ENCODE measurements at regions not wholly inside any gene's neighbourhood (a gene's known extent, or its start where the extent isn't known, plus 50 kb on each side); places are given as distances from the start of the nearest gene placed in this dataset.

GRCh38 chr9:2243666-2244555 is 228.8 kb downstream of the SMARCA2 start:
- H3K36me3 Mint-ChIP-seq (ENCODE audit: unreplicated experiment), result no peaks in the 10 kb centered on the region
- no peak for DNase-seq (ENCODE audit: extremely low spot score, unreplicated experiment)
- H3K4me1 Mint-ChIP-seq (ENCODE audit: unreplicated experiment), result peaks cover 15% of the 10 kb centered on the region
- peaks cover 5% of the 10 kb centered on the region for H3K9me3 Mint-ChIP-seq (ENCODE audit: unreplicated experiment)
- no peak overlapping the region for H3K4me3 Mint-ChIP-seq (ENCODE audit: unreplicated experiment)
- no peak for TF ChIP-seq CTCF (IDR thresholded peaks at IDR 0.05)
- peaks cover 4% of the 10 kb centered on the region for H3K27me3 Mint-ChIP-seq (ENCODE audit: unreplicated experiment)
- H3K27ac Mint-ChIP-seq (ENCODE audit: unreplicated experiment), result no peak overlapping the region

- H3K27me3 Mint-ChIP-seq (ENCODE audit: unreplicated experiment), result peaks cover 4% of the 10 kb centered on the region
- no peak for DNase-seq (ENCODE audit: extremely low spot score, unreplicated experiment)
- no peak overlapping the region for H3K4me3 Mint-ChIP-seq (ENCODE audit: unreplicated experiment)
- no peak overlapping the region for H3K27ac Mint-ChIP-seq (ENCODE audit: unreplicated experiment)
- H3K4me1 Mint-ChIP-seq (ENCODE audit: unreplicated experiment), result peaks cover 6% of the 10 kb centered on the region
- peaks cover 5% of the 10 kb centered on the region for H3K9me3 Mint-ChIP-seq (ENCODE audit: unreplicated experiment)
- H3K36me3 Mint-ChIP-seq (ENCODE audit: unreplicated experiment), result no peaks in the 10 kb centered on the region
- no peak for TF ChIP-seq CTCF (IDR thresholded peaks at IDR 0.05)
Observed at GRCh38 chr9:2247340-2247739, 232.2 kb downstream of the SMARCA2 start.

GRCh38 chr9:2248768-2249265 is 233.7 kb downstream of the SMARCA2 start:
- Mint-ChIP-seq H3K36me3 (ENCODE audit: unreplicated experiment) (no peaks in the 10 kb centered on the region), H3K27ac (ENCODE audit: unreplicated experiment) (no peak overlapping the region), H3K4me1 (ENCODE audit: unreplicated experiment) (no peaks in the 10 kb centered on the region), H3K9me3 (ENCODE audit: unreplicated experiment) (peaks cover 5% of the 10 kb centered on the region), H3K4me3 (ENCODE audit: unreplicated experiment) (no peak overlapping the region), H3K27me3 (ENCODE audit: unreplicated experiment) (peaks cover 6% of the 10 kb centered on the region)
- no peak for DNase-seq (ENCODE audit: extremely low spot score, unreplicated experiment)
- TF ChIP-seq CTCF (IDR thresholded peaks at IDR 0.05), result no peak

GRCh38 chr9:2253636-2254580 is 238.8 kb downstream of the SMARCA2 start:
- Mint-ChIP-seq H3K4me1 (ENCODE audit: unreplicated experiment) (no peaks in the 10 kb centered on the region), H3K27ac (ENCODE audit: unreplicated experiment) (no peak overlapping the region), H3K36me3 (ENCODE audit: unreplicated experiment) (no peaks in the 10 kb centered on the region), H3K4me3 (ENCODE audit: unreplicated experiment) (no peak overlapping the region), H3K27me3 (ENCODE audit: unreplicated experiment) (peaks cover 3% of the 10 kb centered on the region), H3K9me3 (ENCODE audit: unreplicated experiment) (no peaks in the 10 kb centered on the region)
- TF ChIP-seq CTCF (IDR thresholded peaks at IDR 0.05), result no peak
- no peak for DNase-seq (ENCODE audit: extremely low spot score, unreplicated experiment)

Measured in osteocyte (in vitro differentiated cells).